Neural crest cell (in vitro differentiated cells): ENCODE measurements at regions not wholly inside any gene's neighbourhood (a gene's known extent, or its start where the extent isn't known, plus 50 kb on each side); places are given as distances from the start of the nearest gene placed in this dataset.

ENCODE experiments used
- DNase-seq: peaks from one replicate; pipeline ENCODE4 v3.0.0; 2021; ENCODE audit warnings: low read depth, mixed read lengths, low spot score
- H3K27ac Mint-ChIP-seq: one replicate; pipeline ENCODE4 v1.8.0; 2021; ENCODE audit warnings: mild to moderate bottlenecking, mixed read lengths; ENCODE audit not compliant: unreplicated experiment
- H3K27me3 Mint-ChIP-seq: 2 replicates; pipeline ENCODE4 v1.8.0; 2021; ENCODE audit warnings: low read depth, mild to moderate bottlenecking, mixed read lengths
- H3K36me3 Mint-ChIP-seq: 2 replicates; pipeline ENCODE4 v1.8.0; 2021; ENCODE audit warnings: low read depth, mild to moderate bottlenecking, mixed read lengths
- H3K4me1 Mint-ChIP-seq: 2 replicates; pipeline ENCODE4 v1.8.0; 2021; ENCODE audit warnings: mixed read lengths
- H3K4me3 Mint-ChIP-seq: one replicate; pipeline ENCODE4 v1.8.0; 2021; ENCODE audit warnings: mild to moderate bottlenecking, mixed read lengths
- H3K9me3 Mint-ChIP-seq: 2 replicates; pipeline ENCODE4 v1.8.0; 2021; ENCODE audit warnings: mixed read lengths
- CTCF ChIP-seq: fragments of 200-600 bp; sonication (generic); conservative IDR thresholded peaks from 2 replicates; pipeline ENCODE4 v1.5.0; 2021; ENCODE audit warnings: antibody characterized with exemption, mild to moderate bottlenecking

GRCh38 chr2:234286956-234287355 is 209.9 kb downstream of the ARL4C start:
- no peaks in the 10 kb centered on the region for H3K27me3 Mint-ChIP-seq
- H3K4me1 Mint-ChIP-seq = peaks cover 9% of the 10 kb centered on the region
- H3K36me3 Mint-ChIP-seq = no peaks in the 10 kb centered on the region
- H3K27ac Mint-ChIP-seq = no peak overlapping the region
- no peak for DNase-seq
- H3K4me3 Mint-ChIP-seq = no peak overlapping the region
- H3K9me3 Mint-ChIP-seq = no peaks in the 10 kb centered on the region
- TF ChIP-seq CTCF = no peak

GRCh38 chr2:234286118-234286598 is 210.7 kb downstream of the ARL4C start:
- H3K27ac Mint-ChIP-seq = no peak overlapping the region
- H3K27me3 Mint-ChIP-seq = no peaks in the 10 kb centered on the region
- no peak overlapping the region for H3K4me3 Mint-ChIP-seq
- H3K4me1 Mint-ChIP-seq = peaks cover 4% of the 10 kb centered on the region
- H3K9me3 Mint-ChIP-seq = no peaks in the 10 kb centered on the region
- DNase-seq = no peak
- no peak for TF ChIP-seq CTCF
- no peaks in the 10 kb centered on the region for H3K36me3 Mint-ChIP-seq

GRCh38 chr2:234285541-234285940 is 211.3 kb downstream of the ARL4C start:
- H3K9me3 Mint-ChIP-seq = no peaks in the 10 kb centered on the region
- no peak for DNase-seq
- TF ChIP-seq CTCF = no peak
- H3K27ac Mint-ChIP-seq = no peak overlapping the region
- no peaks in the 10 kb centered on the region for H3K36me3 Mint-ChIP-seq
- peaks cover 2% of the 10 kb centered on the region for H3K27me3 Mint-ChIP-seq
- no peak overlapping the region for H3K4me3 Mint-ChIP-seq
- H3K4me1 Mint-ChIP-seq = peaks cover 4% of the 10 kb centered on the region

GRCh38 chr2:234279637-234280036 is 217.2 kb downstream of the ARL4C start:
- DNase-seq = no peak
- Mint-ChIP-seq H3K4me3 (no peak overlapping the region), H3K9me3 (peaks cover 5% of the 10 kb centered on the region), H3K4me1 (no peaks in the 10 kb centered on the region), H3K36me3 (no peaks in the 10 kb centered on the region), H3K27me3 (peaks cover 3% of the 10 kb centered on the region), H3K27ac (no peak overlapping the region)
- no peak for TF ChIP-seq CTCF

- H3K9me3 Mint-ChIP-seq = peaks cover 5% of the 10 kb centered on the region
- peaks cover 3% of the 10 kb centered on the region for H3K27me3 Mint-ChIP-seq
- DNase-seq = no peak
- no peak overlapping the region for H3K27ac Mint-ChIP-seq
- H3K4me3 Mint-ChIP-seq = no peak overlapping the region
- H3K36me3 Mint-ChIP-seq = no peaks in the 10 kb centered on the region
- H3K4me1 Mint-ChIP-seq = no peaks in the 10 kb centered on the region
- TF ChIP-seq CTCF = no peak
Measured at GRCh38 chr2:234278556-234279255, 218.2 kb downstream of the ARL4C start.
